ENCODE measurements at regions not wholly inside any gene's neighbourhood (a gene's known extent, or its start where the extent isn't known, plus 50 kb on each side); places are given as distances from the start of the nearest gene placed in this dataset.

GRCh38 chr13:111516712-111517640, 196.5 kb downstream of the TEX29 start:
- no peak for DNase-seq (ENCODE audit: low spot score)

DNA sequence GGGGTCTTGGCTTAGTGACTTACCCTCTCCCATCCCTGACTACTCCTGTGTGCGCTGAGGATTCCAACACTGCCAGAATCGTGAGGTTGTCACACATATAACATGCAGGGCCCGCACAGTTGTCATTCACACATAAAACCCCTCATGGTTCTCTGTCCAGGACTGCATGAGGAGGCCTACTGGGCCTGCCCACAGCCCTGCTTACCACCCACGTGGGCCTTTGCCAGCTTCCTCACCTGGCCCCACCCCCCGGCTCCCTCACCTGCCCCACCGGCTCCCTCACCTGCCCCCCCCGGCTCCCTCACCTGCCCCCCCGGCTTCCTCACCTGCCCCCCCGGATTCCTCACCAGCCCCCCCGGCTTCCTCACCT, 197.2 kb downstream of the TEX29 start:
- DNase-seq (ENCODE audit: low spot score), result peak; percentile 19

DNA sequence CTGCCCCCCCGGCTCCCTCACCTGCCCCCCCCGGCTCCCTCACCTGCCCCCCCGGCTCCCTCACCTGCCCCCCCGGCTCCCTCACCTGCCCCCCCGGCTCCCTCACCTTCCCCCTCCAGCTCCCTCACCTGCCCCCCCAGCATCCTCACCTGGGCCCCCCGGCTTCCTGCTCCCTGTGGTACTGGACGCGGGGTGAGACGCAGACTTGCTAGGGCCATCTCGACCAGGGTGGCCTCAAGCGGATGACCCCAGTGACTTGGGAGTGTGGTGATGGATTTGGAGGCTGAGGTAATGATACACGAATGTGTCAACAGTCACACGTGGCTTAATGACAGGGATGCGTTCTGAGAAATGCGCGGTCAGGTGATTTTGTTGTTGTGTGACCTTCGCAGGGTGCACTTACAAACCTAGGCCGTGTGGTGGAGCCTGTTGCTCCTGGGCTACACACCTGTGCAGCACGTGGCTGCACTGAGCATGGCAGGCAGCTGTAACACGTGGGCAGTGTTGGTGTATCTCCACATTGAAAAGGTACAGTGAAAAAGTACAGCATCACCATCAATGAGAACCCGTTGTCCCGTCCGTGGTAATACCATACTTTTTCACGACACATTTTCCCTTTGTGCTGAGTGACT, 197.8 kb downstream of the TEX29 start:
- peak; percentile 23 for DNase-seq (ENCODE audit: low spot score)

DNA sequence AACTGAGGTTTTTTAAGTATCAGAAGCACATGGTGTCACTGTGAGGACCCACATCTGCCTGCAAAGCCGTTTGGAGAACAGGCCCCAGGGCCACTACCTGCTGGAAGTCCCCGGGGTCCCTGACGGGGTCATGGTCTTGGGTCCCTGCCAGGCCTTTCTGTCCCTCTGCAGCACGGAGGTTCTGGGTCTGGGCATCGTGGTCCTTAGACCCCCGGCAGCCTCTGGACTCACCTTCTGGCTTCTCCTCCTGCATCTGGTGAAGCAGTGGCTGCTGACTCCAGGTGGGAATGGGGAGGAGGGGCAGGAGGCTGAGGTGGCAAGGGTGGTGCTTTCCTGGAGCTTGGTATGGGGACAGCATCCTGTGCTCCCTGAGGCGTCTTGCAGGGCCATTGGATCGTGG, 198.6 kb downstream of the TEX29 start:
- DNase-seq (ENCODE audit: low spot score), result no peak

DNA sequence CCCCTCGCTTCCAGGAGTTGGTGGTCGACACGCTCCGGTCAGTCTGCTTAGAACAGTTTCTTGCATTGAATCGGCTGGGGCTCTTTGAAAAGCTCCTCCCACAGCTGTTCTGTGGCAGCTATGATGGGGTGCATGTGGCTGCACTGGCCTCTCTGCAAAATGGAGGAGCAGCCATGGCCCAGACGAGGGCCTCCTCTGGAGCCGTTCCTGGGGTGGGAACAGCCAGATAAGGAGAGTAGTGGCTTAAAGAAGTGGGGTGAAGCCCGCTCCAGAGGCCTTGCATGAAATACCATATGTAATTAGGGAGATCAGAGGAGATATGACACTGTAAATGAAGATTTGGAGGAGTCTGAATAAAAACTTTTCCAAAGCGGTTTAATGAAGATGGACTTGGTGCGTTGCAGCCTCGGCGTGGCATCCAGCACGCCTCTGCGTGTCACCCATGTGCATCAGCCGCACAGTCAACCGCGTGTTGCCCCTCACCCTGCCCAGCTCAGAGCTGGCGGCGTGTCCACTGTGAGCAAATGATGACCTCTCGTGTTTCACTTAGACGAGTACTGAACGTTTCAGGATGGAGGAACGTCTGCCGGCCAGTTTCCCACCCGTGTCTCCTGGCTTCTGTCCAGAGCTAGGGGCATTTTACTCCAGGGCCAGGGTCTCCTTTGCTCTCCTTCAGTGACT, 199.2 kb downstream of the TEX29 start:
- no peak for DNase-seq (ENCODE audit: low spot score)

DNA sequence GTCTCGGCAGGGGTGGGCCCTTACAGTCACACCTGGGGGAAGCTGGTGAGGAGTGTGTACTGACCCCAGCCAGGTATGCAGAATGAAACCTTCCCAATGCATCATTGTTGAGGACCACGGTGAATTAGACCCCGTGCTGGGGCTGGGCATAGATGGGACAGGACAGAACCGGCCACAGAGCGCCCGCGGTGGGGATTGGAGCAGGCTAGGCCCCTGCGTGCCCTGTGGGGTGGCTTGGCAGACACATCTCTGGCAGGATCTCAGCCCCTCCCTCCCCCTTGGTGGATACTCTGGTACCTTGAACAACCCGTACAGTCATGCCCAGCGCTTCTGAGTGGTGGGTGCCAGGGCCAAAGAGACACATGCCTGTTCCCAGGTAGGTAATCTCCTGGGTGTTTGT, 200.6 kb downstream of the TEX29 start:
- no peak for DNase-seq (ENCODE audit: low spot score)

GRCh38 chr13:111521691-111522229, 201.3 kb downstream of the TEX29 start:
- DNase-seq (ENCODE audit: low spot score), result no peak

DNA sequence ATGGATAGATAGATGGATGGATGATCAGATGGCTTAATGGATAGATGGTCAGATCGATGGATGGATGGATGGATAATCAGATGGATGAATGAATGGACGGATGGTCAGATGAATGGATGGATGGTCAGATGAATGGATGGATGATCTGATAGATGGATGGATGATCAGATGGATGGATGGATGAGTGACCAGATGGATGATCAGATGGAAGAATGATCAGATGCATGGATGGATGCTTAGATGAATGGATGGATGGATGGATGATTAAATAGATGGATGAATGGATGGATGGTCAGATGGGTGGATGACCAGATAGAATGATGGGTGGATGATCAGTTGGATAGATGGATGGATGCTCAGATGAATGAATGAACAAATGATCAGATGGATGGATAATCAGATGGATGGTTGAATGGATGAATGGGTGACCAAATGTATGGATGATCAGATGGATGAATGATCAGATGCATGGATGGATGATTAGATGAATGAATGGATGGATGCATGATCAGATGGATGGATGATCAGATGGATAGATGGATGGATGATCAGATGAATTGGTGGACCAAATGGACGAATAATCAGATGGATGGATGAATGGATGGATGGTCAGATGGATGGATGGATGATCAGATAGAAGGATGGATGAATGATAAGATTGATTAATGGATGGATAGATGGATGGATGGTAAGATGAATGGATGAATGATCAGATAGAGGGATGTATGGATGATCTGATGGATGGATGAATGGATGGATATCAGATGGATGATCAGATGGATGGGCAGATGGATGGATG, 205.1 kb downstream of the TEX29 start:
- no peak for DNase-seq (ENCODE audit: low spot score)

DNA sequence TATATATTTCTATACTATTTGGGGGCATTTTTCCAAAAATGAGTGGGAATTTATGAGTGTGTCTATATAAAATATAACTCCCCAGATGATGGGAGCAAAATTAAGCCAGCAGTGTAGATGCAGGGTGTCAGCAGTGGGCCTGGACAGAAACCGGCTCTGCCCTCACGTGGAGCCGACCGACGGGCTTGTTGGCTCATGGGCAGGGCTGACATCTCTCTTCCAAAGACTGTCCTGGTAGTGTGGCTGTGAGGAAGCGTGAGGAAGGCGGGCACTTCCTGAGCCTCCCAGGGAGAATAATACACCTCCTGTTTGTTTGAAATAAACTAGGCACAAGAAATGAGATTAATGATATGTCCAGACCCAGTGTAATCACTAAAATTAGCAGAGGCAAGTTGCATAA, 206.5 kb downstream of the TEX29 start:
- DNase-seq (ENCODE audit: low spot score), result no peak

GRCh38 chr13:111527614-111528229, 207.3 kb downstream of the TEX29 start:
- DNase-seq (ENCODE audit: low spot score), result no peak

- no peak for DNase-seq (ENCODE audit: low spot score)
Observed at GRCh38 chr13:111528513-111528912, 208.1 kb downstream of the TEX29 start.

GRCh38 chr13:111530137-111530870, 209.9 kb downstream of the TEX29 start:
- no peak for DNase-seq (ENCODE audit: low spot score)

DNA sequence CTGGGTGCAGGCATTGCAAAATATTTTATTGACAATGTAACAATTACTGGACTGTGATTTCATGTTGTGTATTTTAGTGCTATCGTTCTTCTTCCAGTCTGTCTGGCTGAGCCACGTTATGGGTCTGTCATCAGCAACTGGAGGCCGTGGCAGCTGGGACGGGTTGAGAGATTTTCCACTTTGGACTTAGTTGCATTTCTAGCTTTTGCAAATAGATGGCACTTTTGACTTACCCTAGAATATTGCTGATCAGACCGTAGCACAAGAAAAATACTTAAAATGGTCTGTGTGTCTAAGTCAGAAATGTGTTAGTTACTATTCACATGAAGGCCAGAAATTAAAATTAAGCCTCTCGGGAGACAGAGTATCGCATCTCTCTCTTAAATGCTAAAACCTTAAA, 211.1 kb downstream of the TEX29 start:
- DNase-seq (ENCODE audit: low spot score), result peak; percentile 41

DNA sequence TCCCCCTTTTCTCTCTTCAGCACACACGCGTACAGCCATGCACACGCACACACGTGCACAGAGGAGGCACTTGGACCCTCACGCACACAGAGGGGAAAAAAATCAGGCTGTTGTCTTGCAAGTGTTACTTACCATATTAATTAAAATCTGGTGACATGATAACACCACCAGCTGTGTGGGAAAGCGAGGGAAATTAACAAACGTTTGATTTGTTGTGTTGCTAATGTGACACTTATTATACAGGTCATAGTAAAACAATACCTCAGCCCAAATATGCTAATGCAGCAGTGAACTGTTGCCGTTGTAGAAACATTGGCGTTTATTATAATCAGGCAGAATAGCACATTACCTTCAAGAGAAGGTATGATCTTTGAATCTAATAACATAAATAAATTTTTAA, 211.7 kb downstream of the TEX29 start:
- no peak for DNase-seq (ENCODE audit: low spot score)

DNA sequence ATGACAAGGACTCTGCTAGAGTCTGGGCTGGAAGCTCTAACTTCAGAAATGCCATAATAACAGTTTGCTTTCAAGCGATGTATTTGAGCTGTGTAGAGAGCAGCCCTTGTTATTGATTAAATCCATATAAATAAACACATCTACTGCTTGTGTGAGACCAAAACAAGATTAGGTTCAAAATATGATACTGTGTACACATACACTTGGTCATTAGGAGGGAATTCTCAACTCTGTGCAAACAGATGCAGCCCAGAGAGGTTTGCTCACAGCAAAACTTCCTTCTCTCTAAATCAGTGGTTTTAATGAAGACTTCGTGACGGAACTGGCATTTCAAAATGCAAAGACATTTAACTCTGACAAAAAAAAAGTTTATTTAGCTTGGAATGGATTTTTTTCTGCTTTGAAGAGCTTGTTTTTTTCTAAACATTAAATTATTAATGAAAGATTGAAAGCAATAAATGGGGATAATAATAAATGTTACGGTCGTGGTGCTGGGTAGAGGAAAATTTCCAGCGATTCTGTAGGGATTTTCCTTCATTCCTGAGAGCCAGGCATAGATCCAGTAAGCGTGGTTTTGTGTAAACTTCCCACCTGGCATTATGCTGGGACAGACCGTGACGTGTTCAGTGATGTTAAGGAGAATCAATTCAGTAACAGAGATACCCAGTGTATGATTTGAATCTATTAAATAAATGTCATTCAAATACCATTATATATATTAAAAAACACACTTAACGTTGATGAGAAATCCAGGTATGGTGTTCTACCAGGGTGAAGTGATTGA, 213.7 kb downstream of the TEX29 start:
- no peak for DNase-seq (ENCODE audit: low spot score)

- DNase-seq (ENCODE audit: low spot score), result no peak
Observed at GRCh38 chr13:111534751-111535522, 214.5 kb downstream of the TEX29 start.

GRCh38 chr13:111535523-111535811, 215.0 kb downstream of the TEX29 start:
- DNase-seq (ENCODE audit: low spot score), result no peak

DNA sequence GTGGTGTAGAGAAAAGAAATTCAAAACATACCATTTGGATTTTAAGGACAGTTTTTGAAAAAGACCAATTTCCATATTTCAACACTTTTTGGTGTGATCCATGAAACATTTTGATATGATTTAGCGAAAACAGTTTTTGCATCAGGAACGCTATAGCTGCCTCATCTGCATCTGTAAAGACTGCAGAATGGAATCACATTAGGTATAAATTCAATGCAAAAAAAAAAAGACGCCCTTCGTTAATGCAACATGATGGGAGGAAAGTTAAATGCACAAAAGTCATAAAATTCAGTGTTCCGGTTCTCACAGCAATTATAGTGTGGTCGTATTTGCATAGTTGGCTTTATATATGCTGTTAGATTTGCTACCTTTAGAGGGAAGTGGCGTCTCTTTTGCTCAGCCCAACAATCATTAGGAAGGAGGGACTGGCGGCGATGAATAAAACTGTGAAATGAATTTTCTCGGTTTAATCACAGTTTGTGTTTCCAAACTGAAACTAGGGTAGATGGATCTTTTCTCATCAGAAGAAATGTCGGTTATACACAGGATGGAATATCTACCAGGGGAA, 215.7 kb downstream of the TEX29 start:
- no peak for DNase-seq (ENCODE audit: low spot score)

- DNase-seq (ENCODE audit: low spot score), result no peak
Observed at GRCh38 chr13:111537115-111537728, 216.8 kb downstream of the TEX29 start.

All from SW480 (cell line).